ENCODE measurements at regions not wholly inside any gene's neighbourhood (a gene's known extent, or its start where the extent isn't known, plus 50 kb on each side); places are given as distances from the start of the nearest gene placed in this dataset.

GRCh38 chr10:84826704-84827103, 498.3 kb downstream of the CCSER2 start:
- TF ChIP-seq, protein P1, sequence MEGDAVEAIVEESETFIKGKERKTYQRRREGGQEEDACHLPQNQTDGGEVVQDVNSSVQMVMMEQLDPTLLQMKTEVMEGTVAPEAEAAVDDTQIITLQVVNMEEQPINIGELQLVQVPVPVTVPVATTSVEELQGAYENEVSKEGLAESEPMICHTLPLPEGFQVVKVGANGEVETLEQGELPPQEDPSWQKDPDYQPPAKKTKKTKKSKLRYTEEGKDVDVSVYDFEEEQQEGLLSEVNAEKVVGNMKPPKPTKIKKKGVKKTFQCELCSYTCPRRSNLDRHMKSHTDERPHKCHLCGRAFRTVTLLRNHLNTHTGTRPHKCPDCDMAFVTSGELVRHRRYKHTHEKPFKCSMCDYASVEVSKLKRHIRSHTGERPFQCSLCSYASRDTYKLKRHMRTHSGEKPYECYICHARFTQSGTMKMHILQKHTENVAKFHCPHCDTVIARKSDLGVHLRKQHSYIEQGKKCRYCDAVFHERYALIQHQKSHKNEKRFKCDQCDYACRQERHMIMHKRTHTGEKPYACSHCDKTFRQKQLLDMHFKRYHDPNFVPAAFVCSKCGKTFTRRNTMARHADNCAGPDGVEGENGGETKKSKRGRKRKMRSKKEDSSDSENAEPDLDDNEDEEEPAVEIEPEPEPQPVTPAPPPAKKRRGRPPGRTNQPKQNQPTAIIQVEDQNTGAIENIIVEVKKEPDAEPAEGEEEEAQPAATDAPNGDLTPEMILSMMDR (IDR thresholded peaks at IDR 0.05 in 4 of 5, conservative IDR thresholded peaks at IDR 0.05 in 1 of 5), result no peak
- no peak for TF ChIP-seq POLR2A (IDR thresholded peaks at IDR 0.05)
